HUDEP-2 (cell line): ENCODE measurements at regions not wholly inside any gene's neighbourhood (a gene's known extent, or its start where the extent isn't known, plus 50 kb on each side); places are given as distances from the start of the nearest gene placed in this dataset.

Experiments used
- DNase-seq, 76 experiments: peaks; one replicate each; lab custom pipeline; 2025; ENCODE audit not compliant: unreplicated experiment in 76 of 76; lab: John Stamatoyannopoulos, UW

- DNase-seq, result no peak
These were observed 305.5 kb upstream of the DUSP10 start for GRCh38 chr1:222047366-222047765.

DNA sequence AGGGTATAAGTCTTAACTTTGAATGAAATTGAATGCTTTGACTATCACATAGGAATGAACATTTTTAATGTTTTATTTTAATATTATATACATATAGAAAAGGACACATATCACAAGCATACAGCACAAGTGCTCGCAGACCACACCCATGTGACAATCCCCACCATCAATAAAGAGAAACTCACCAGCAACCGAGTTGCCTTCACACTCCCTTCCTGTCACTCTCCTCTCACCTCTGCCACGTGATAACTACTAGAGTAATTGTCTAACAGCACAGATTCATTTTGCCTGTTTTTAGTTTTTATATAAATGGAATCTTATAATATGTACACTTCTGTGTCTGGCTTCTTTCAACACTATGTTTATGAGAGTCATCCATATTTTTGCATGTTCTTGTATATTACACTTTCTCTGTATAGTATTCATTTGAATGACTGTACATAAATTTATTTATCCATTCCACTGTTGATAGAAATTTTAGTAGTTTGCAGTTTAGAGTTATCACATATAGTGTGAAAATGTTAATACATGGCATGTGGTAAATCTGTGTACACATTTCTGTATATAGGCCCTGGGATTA, 304.9 kb upstream of the DUSP10 start:
- DNase-seq, result no peak

- no peak for DNase-seq
These were observed 303.9 kb upstream of the DUSP10 start for GRCh38 chr1:222045786-222046185.

- DNase-seq, result no peak
These were observed 303.3 kb upstream of the DUSP10 start for GRCh38 chr1:222045236-222045635.

- no peak for DNase-seq
These were observed 301.8 kb upstream of the DUSP10 start for GRCh38 chr1:222043444-222044292.

DNA sequence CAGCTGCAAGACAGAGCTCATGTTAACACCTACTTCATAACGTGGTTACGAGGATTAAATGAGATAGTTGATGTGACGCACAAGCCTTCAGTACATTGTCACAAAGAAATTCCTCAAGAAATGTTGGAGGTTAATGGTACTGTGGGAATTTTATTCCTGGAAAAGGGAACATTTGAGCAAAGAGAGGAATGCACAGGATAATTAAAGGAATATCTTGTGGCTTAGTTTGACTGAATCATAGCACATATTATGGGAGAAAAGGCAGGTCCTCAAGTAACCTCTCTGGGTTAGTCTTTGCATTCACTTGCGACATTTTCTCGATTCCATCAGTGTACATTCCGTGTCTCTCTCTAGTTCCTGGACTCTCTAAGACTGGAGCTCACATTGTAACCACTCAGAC, 300.2 kb upstream of the DUSP10 start:
- no peak for DNase-seq

GRCh38 chr1:222040955-222041354, 299.1 kb upstream of the DUSP10 start:
- no peak for DNase-seq

- no peak for DNase-seq
These were observed 298.4 kb upstream of the DUSP10 start for GRCh38 chr1:222040121-222040805.

- DNase-seq, result no peak
These were observed 297.1 kb upstream of the DUSP10 start for GRCh38 chr1:222038971-222039370.

GRCh38 chr1:222037720-222038119, 295.8 kb upstream of the DUSP10 start:
- DNase-seq, result peak in 2 of 76 experiments; percentile 1 to 7

DNA sequence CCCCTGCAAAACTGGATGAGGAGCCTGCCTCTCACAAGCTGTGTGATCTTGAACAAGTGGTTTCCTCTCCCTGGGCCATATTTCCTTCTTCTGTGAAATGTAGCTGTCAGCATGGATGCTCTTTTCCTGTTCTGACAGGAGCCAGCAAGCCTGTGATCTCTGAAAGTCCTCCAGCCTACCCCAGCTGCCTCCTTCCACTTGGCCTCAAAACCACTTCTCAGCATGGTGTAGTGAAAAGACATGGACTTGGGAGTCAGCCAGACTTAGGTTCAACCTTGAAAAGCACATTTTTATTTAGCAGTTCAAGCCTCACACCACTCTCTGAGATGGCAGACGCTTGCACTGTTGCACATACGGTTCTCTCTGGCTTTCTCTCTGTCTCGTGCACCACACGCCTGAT, 292.9 kb upstream of the DUSP10 start:
- no peak for DNase-seq

GRCh38 chr1:222033450-222033849, 291.6 kb upstream of the DUSP10 start:
- no peak for DNase-seq

- DNase-seq, result no peak
These were observed 289.4 kb upstream of the DUSP10 start for GRCh38 chr1:222031318-222031717.

- no peak for DNase-seq
These were observed 286.8 kb upstream of the DUSP10 start for GRCh38 chr1:222028676-222029075.

DNA sequence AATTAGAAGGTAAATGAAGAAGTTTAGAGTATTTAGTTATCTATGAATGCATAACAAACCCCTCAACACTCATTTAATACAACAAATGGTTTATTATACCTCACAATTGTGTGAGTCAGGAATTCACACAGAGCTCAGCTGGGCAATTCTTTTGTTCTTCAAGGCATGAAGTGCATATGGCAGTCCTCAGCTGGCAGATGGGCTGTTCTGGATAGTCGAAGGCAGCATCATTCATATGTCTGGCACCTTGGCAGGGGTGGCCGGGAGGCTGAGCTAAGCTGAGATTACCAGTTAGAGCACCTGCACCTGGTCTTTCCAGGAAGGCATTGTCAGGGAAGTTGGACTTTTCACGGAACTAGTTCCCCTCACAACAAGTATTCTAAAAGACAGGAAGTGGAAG, 286.2 kb upstream of the DUSP10 start:
- DNase-seq, result no peak

- no peak for DNase-seq
These were observed 284.4 kb upstream of the DUSP10 start for GRCh38 chr1:222026280-222026679.

DNA sequence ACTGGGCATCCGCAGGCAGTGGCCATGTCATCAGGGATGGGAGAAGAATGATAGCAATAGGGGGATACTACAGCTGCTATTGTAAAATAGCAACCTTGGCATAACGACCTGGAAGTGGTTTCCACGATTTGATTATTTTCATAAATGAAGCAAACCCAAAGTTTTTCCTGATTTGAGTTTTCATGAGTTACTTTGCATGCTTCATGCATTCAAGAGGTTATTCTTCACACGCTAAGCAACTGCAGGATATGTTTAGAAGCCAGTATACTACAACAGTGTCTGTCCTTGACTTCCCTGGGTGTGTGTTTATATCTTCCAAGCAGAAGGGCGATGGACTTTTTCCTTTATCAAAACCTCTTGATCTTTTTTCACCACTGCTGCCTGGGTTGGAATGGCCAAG, 281.1 kb upstream of the DUSP10 start:
- DNase-seq, result no peak

GRCh38 chr1:222021129-222021528, 279.2 kb upstream of the DUSP10 start:
- no peak for DNase-seq

DNA sequence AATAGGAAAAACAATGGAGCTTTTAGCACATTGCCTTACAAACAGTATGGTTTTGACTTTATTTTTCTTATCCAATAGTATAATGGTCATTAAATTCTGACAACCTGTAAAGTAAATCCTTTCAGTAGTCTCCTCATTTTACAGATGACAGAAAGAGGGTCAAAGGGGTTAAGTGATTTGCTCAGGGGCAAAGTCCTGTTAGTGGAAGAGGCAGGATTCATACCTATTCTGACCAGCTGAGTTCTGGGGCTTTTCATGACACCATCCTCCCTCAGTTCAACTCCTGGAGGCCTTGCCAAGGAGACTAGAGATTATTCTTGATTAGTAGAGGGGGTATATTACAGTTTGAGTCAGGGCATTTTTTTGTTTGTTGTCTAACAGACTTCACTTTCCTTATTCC, 278.7 kb upstream of the DUSP10 start:
- peak in 1 of 76 experiments; percentile 5 for DNase-seq

DNA sequence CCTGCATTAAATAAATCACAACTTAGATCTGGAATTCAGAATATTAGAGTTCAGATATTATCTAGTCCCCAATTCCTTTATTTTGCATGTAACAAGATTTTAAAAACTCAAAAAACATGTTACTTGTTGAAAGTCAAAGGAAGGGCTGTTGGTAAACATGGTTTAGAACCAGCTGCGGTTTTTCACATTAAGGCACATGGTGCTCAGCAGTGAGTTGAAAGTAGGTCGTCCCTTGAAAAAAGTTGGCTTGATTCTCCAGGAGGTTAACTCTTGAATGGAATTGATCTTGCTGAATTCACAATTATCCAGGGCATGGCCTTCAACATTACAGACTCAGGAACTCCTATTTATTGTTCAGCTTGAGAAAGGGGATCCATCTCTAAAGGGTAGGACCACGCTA, 277.1 kb upstream of the DUSP10 start:
- no peak for DNase-seq

DNA sequence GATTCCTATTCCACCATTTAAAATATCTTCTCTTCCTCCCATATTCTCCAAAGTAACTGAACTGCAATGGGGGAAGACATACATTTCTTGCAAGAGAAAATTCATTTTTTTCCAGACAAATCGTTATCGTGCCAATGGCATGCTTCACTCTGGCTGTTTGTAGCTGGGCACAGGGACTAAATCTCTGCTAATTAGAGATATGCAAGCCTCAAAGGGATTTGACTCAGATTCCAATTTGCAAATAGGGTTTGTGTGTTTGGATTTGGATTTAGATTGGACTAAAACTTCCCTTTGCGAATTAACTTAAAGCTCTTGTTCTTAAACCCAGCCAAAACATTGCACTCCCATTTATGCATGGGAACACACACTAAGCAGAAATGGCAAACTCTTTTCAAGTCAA, 276.2 kb upstream of the DUSP10 start:
- no peak for DNase-seq

GRCh38 chr1:222015686-222016085, 273.8 kb upstream of the DUSP10 start:
- no peak for DNase-seq
